Neural progenitor cell (in vitro differentiated cells): ENCODE measurements at regions not wholly inside any gene's neighbourhood (a gene's known extent, or its start where the extent isn't known, plus 50 kb on each side); places are given as distances from the start of the nearest gene placed in this dataset.

Experiments used
- DNase-seq: peaks from one replicate; pipeline ENCODE4 v3.0.0-alpha.2; 2016; ENCODE audit warnings: low spot score
- H2AFZ ChIP-seq: fragments of 200-600 bp; sonication (generic); replicated peaks from 2 replicates; pipeline ENCODE4 v1.6.1; 2016; ENCODE audit warnings: antibody characterized with exemption
- H3F3A ChIP-seq: fragments of 200-600 bp; sonication (generic); 2 replicates; pipeline ENCODE4 v1.6.1; 2016; ENCODE audit warnings: antibody characterized with exemption, low read depth
- H3K27ac ChIP-seq: fragments of 200-600 bp; sonication (generic); 2 replicates; pipeline ENCODE4 v1.5.1; 2016; ENCODE audit warnings: mild to moderate bottlenecking
- H3K27me3 ChIP-seq: fragments of 200-600 bp; sonication (generic); 2 replicates; pipeline ENCODE4 v1.6.1; 2016; ENCODE audit warnings: mild to moderate bottlenecking, moderate library complexity
- H3K36me3 ChIP-seq: fragments of 200-600 bp; sonication (generic); 2 replicates; pipeline ENCODE4 v1.5.1; 2016
- H3K4me1 ChIP-seq: fragments of 200-600 bp; sonication (generic); 2 replicates; pipeline ENCODE4 v1.6.1; 2016; ENCODE audit warnings: mixed run types
- H3K4me2 ChIP-seq: fragments of 200-600 bp; sonication (generic); 2 replicates; pipeline ENCODE4 v1.6.1; 2016
- H3K4me3 ChIP-seq: fragments of 200-600 bp; sonication (generic); 2 replicates; pipeline ENCODE4 v1.5.1; 2016
- H3K79me2 ChIP-seq: fragments of 200-600 bp; sonication (generic); 2 replicates; pipeline ENCODE4 v1.6.1; 2016; ENCODE audit warnings: low read depth
- H3K9ac ChIP-seq: fragments of 200-600 bp; sonication (generic); 2 replicates; pipeline ENCODE4 v1.6.1; 2016
- H3K9me3 ChIP-seq: fragments of 200-600 bp; sonication (generic); 2 replicates; pipeline ENCODE4 v1.5.1; 2016; ENCODE audit warnings: low read depth
- H4K20me1 ChIP-seq: fragments of 200-600 bp; sonication (generic); 2 replicates; pipeline ENCODE4 v1.6.1; 2016; ENCODE audit warnings: low read depth
- H3K27ac Mint-ChIP-seq: 3 replicates; pipeline ENCODE4 v1.8.0; 2021; ENCODE audit warnings: mixed read lengths
- H3K27me3 Mint-ChIP-seq: 2 replicates; pipeline ENCODE4 v1.8.0; 2022; ENCODE audit warnings: low read depth, mild to moderate bottlenecking, inconsistent platforms, moderate library complexity, mixed read lengths; ENCODE audit not compliant: insufficient read depth
- H3K36me3 Mint-ChIP-seq: 3 replicates; pipeline ENCODE4 v1.8.0; 2021; ENCODE audit warnings: mixed read lengths
- H3K4me1 Mint-ChIP-seq: 3 replicates; pipeline ENCODE4 v1.8.0; 2021; ENCODE audit warnings: mixed read lengths
- H3K4me3 Mint-ChIP-seq: 3 replicates; pipeline ENCODE4 v1.8.0; 2021; ENCODE audit warnings: mild to moderate bottlenecking, moderate library complexity, mixed read lengths
- H3K9me3 Mint-ChIP-seq: 3 replicates; pipeline ENCODE4 v1.8.0; 2020; ENCODE audit warnings: mixed read lengths
- EZH2 ChIP-seq: fragments of 200-600 bp; sonication (generic); IDR thresholded peaks from 2 replicates; pipeline ENCODE4 v1.6.1; 2017; ENCODE audit warnings: antibody characterized with exemption, mild to moderate bottlenecking, moderate library complexity
- EZH2phosphoT487 ChIP-seq: fragments of 200-600 bp; sonication (generic); IDR thresholded peaks from 2 replicates; pipeline ENCODE4 v1.6.1; 2017; ENCODE audit warnings: antibody characterized with exemption
- TF ChIP-seq, protein P1 (sequence below): fragments of 200-600 bp; sonication (generic); IDR thresholded peaks from 2 replicates; pipeline ENCODE4 v1.5.1; 2017; ENCODE audit warnings: antibody characterized with exemption, mild to moderate bottlenecking

DNA sequence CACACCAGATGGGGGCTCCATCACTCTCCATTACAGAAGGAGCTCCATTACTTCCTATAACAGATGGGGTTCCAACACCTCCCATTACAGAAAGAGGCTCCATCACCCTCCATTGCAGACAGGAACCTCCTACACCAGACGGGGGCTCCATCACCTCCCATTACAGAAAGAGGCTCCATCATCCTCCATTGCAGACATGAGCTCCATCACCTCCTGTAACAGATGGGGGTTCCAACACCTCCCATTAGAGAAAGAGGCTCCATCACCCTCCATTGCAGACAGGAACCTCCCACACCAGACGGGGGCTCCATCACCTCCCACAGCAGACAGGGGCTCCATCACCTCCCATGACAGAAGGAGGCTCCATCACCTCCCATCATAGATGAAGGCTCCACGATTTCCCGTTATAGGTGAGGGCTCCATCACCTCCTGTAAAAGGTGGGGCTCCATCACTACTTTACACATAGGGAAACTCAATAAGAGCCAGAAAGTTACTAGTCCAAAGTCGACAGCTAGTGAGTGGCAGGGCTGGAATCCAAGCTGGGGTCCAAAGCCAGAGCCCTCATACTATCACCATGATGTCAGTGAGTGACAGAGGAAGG, 224.8 kb downstream of the RBFOX3 start:
- Histone ChIP-seq H3K27ac (no peak overlapping the region), H3K36me3 (no peaks in the 10 kb centered on the region), H3K4me2 (no peak overlapping the region), H3F3A (no peaks in the 10 kb centered on the region), H4K20me1 (no peaks in the 10 kb centered on the region), H3K79me2 (no peaks in the 10 kb centered on the region), H3K9me3 (no peaks in the 10 kb centered on the region), H3K4me1 (no peaks in the 10 kb centered on the region), H3K27me3 (peaks cover 21% of the 10 kb centered on the region), H3K4me3 (no peak overlapping the region), H2AFZ (no peak overlapping the region), H3K9ac (no peak overlapping the region)
- Mint-ChIP-seq H3K4me3 (no peak overlapping the region), H3K27me3 (peaks cover 19% of the 10 kb centered on the region), H3K27ac (no peak overlapping the region), H3K4me1 (peaks cover 4% of the 10 kb centered on the region), H3K36me3 (no peaks in the 10 kb centered on the region), H3K9me3 (no peaks in the 10 kb centered on the region)
- TF ChIP-seq EZH2 (no peak), EZH2phosphoT487 (no peak)
- TF ChIP-seq, protein P1, sequence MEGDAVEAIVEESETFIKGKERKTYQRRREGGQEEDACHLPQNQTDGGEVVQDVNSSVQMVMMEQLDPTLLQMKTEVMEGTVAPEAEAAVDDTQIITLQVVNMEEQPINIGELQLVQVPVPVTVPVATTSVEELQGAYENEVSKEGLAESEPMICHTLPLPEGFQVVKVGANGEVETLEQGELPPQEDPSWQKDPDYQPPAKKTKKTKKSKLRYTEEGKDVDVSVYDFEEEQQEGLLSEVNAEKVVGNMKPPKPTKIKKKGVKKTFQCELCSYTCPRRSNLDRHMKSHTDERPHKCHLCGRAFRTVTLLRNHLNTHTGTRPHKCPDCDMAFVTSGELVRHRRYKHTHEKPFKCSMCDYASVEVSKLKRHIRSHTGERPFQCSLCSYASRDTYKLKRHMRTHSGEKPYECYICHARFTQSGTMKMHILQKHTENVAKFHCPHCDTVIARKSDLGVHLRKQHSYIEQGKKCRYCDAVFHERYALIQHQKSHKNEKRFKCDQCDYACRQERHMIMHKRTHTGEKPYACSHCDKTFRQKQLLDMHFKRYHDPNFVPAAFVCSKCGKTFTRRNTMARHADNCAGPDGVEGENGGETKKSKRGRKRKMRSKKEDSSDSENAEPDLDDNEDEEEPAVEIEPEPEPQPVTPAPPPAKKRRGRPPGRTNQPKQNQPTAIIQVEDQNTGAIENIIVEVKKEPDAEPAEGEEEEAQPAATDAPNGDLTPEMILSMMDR: no peak
- no peak for DNase-seq

DNA sequence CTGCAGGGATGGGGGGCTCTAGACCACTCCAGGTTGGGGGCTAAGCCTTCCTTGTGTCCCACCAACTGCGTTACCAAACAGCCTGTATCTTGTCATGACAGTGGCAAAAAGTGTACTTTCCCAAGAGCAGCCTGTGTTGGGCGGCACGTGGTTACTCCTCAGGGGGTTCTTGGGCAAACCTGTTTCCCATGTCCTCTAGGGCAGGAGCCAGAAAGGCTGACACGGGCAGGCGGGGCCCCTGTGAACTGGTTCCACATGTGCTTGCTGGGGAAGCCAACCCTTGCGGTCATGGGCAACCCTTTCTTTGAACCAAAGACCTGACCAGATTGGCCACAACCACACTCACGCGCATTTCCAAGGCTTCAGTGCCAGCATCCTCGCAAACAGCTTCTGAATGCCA, 228.5 kb downstream of the RBFOX3 start:
- Mint-ChIP-seq H3K4me3 (no peak overlapping the region), H3K36me3 (no peaks in the 10 kb centered on the region), H3K27me3 (peaks cover 5% of the 10 kb centered on the region), H3K9me3 (no peaks in the 10 kb centered on the region), H3K4me1 (no peaks in the 10 kb centered on the region), H3K27ac (no peak overlapping the region)
- no peaks in the 10 kb centered on the region for H3K27me3 ChIP-seq
- no peak overlapping the region for H3K27ac ChIP-seq
- H3K9me3 ChIP-seq: no peaks in the 10 kb centered on the region
- no peak for DNase-seq
- H3F3A ChIP-seq: no peaks in the 10 kb centered on the region
- peaks cover 3% of the 10 kb centered on the region for H3K4me1 ChIP-seq
- no peak overlapping the region for H2AFZ ChIP-seq
- H3K79me2 ChIP-seq: no peaks in the 10 kb centered on the region
- no peak overlapping the region for H3K4me2 ChIP-seq
- H3K4me3 ChIP-seq: no peak overlapping the region
- H4K20me1 ChIP-seq: no peaks in the 10 kb centered on the region
- no peak overlapping the region for H3K9ac ChIP-seq
- no peaks in the 10 kb centered on the region for H3K36me3 ChIP-seq
- no peak for TF ChIP-seq EZH2phosphoT487
- TF ChIP-seq EZH2: no peak
- TF ChIP-seq, protein P1: no peak

DNA sequence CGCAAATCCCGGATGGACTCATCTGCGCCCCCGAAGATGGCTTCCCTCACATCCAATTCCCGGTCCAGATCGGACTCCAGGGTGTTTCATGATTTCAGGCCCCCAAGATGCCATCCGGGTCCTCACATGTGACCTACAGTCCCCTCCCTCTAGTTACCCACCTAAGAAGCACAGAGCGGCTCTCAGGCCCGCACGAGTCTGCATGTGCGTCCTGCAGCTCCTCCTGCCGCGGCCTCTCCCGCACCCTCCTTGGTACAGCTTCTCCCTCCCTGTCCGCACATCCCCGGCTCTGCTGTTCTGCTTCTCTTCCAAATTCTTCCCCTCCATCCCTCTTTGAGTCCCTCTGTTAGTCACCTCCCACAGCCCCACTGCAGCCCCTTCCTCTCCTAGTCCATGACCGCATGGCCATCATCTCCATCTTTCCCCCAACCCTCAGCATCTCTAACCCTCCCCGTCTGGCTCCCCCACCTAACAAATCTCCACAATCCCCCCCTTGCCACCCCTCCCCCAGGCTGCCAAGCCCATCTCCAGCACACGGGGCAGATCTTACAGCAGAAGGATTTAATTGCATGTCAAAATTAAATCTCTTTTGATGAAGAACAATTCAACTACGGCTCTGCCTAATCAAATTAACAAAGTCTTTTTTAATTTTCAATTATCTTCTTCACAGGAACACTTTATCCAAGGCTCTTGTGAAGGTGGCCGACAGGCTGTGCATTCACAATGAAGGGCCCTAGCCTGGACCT, 231.0 kb downstream of the RBFOX3 start:
- TF ChIP-seq, protein P1: no peak
- TF ChIP-seq EZH2 (no peak), EZH2phosphoT487 (no peak)
- H3K9ac ChIP-seq: no peak overlapping the region
- no peaks in the 10 kb centered on the region for H4K20me1 ChIP-seq
- H3K4me3 Mint-ChIP-seq: no peak overlapping the region
- H3K27ac Mint-ChIP-seq: no peak overlapping the region
- H3K9me3 Mint-ChIP-seq: no peaks in the 10 kb centered on the region
- H3K4me1 Mint-ChIP-seq: peaks cover 7% of the 10 kb centered on the region
- no peaks in the 10 kb centered on the region for H3K36me3 Mint-ChIP-seq
- H3K4me1 ChIP-seq: peaks cover 5% of the 10 kb centered on the region
- H3K36me3 ChIP-seq: no peaks in the 10 kb centered on the region
- H3F3A ChIP-seq: no peaks in the 10 kb centered on the region
- DNase-seq: no peak
- H3K27me3 Mint-ChIP-seq: peaks cover 7% of the 10 kb centered on the region
- no peak overlapping the region for H2AFZ ChIP-seq
- H3K79me2 ChIP-seq: no peaks in the 10 kb centered on the region
- no peaks in the 10 kb centered on the region for H3K9me3 ChIP-seq
- H3K4me3 ChIP-seq: no peak overlapping the region
- H3K4me2 ChIP-seq: no peak overlapping the region
- no peak overlapping the region for H3K27ac ChIP-seq
- no peaks in the 10 kb centered on the region for H3K27me3 ChIP-seq
